Endodermal cell (in vitro differentiated cells): ENCODE measurements at regions not wholly inside any gene's neighbourhood (a gene's known extent, or its start where the extent isn't known, plus 50 kb on each side); places are given as distances from the start of the nearest gene placed in this dataset.

Experiments
- DNase-seq: peaks from one replicate; pipeline ENCODE4 v3.0.0-alpha.2; 2017
- H3K27ac ChIP-seq: 2 replicates; pipeline ENCODE4 v1.5.1; 2013; ENCODE audit warnings: mild to moderate bottlenecking, low read depth, low read length, moderate library complexity
- H3K27me3 ChIP-seq: 2 replicates; pipeline ENCODE4 v1.6.1; 2013; ENCODE audit warnings: mild to moderate bottlenecking, low read length, moderate library complexity; ENCODE audit not compliant: insufficient read depth, control insufficient read depth, poor library complexity, severe bottlenecking
- H3K36me3 ChIP-seq: 2 replicates; pipeline ENCODE4 v1.7.0; 2013; ENCODE audit warnings: mild to moderate bottlenecking, low read length, moderate library complexity; ENCODE audit not compliant: control insufficient read depth, insufficient read depth
- H3K4me1 ChIP-seq: one replicate; pipeline ENCODE4 v1.7.0; 2013; ENCODE audit warnings: low read length; ENCODE audit not compliant: control insufficient read depth, insufficient read depth
- H3K4me3 ChIP-seq: 2 replicates; pipeline ENCODE4 v1.5.1; 2013; ENCODE audit warnings: mild to moderate bottlenecking, low read length, moderate library complexity
- H3K9ac ChIP-seq: 2 replicates; pipeline ENCODE4 v1.6.1; 2013; ENCODE audit warnings: mild to moderate bottlenecking, low read length, moderate library complexity; ENCODE audit not compliant: poor library complexity, severe bottlenecking; ENCODE audit errors: extremely low read depth
- H3K9me3 ChIP-seq: 2 replicates; pipeline ENCODE4 v1.6.1; 2013; ENCODE audit warnings: mild to moderate bottlenecking, low read length, moderate library complexity; ENCODE audit not compliant: control insufficient read depth
- H3K27ac Mint-ChIP-seq: 2 replicates; pipeline ENCODE4 v1.8.0; 2020; ENCODE audit warnings: mixed read lengths
- H3K27me3 Mint-ChIP-seq: 2 replicates; pipeline ENCODE4 v1.8.0; 2021; ENCODE audit warnings: mild to moderate bottlenecking, mixed read lengths; ENCODE audit not compliant: insufficient read depth
- H3K36me3 Mint-ChIP-seq: 2 replicates; pipeline ENCODE4 v1.8.0; 2020; ENCODE audit warnings: low read depth, mixed read lengths
- H3K4me1 Mint-ChIP-seq: 2 replicates; pipeline ENCODE4 v1.8.0; 2020; ENCODE audit warnings: mixed read lengths
- H3K4me3 Mint-ChIP-seq: 2 replicates; pipeline ENCODE4 v1.8.0; 2020; ENCODE audit warnings: mild to moderate bottlenecking, moderate library complexity, mixed read lengths
- H3K9me3 Mint-ChIP-seq: 2 replicates; pipeline ENCODE4 v1.8.0; 2020; ENCODE audit warnings: mild to moderate bottlenecking, mixed read lengths
- CTCF ChIP-seq: fragments of 200-600 bp; sonication (generic); conservative IDR thresholded peaks from 2 replicates; pipeline ENCODE4 v1.5.0; 2021; ENCODE audit warnings: antibody characterized with exemption, mild to moderate bottlenecking
- WGBS, 2 experiments: methylation state at CpG; one replicate each; pipeline versions ENCODE4 v1.1.5 to v1.1.7; 2013; ENCODE audit warnings: missing lambda C conversion rate in 2 of 2, mixed read lengths in 1 of 2; ENCODE audit not compliant: insufficient coverage in 1 of 2, insufficient read length in 1 of 2; 5-methylcytosine and 5-hydroxymethylcytosine counted together

- TF ChIP-seq CTCF = no peak
- no peaks in the 10 kb centered on the region for H3K27me3 Mint-ChIP-seq
These were observed 371.8 kb downstream of the SLITRK6 start for GRCh38 chr13:85427416-85427815.

GRCh38 chr13:85420136-85420535, 379.1 kb downstream of the SLITRK6 start:
- Mint-ChIP-seq H3K36me3 (no peaks in the 10 kb centered on the region), H3K4me1 (no peaks in the 10 kb centered on the region), H3K27ac (no peak overlapping the region), H3K27me3 (no peaks in the 10 kb centered on the region), H3K9me3 (no peaks in the 10 kb centered on the region), H3K4me3 (no peak overlapping the region)
- Histone ChIP-seq H3K4me3 (no peak overlapping the region), H3K27ac (no peak overlapping the region), H3K27me3 (no peaks in the 10 kb centered on the region), H3K36me3 (no peaks in the 10 kb centered on the region), H3K4me1 (no peaks in the 10 kb centered on the region), H3K9me3 (no peaks in the 10 kb centered on the region), H3K9ac (no peak overlapping the region)
- no peak for TF ChIP-seq CTCF
- no peak for DNase-seq
- 91 to 100% methylated on average over 1 to 2 of the region's 2 CpGs for WGBS, 2 experiments

More at GRCh38 chr13:85427416-85427815, 371.8 kb downstream of the SLITRK6 start:
- DNase-seq = no peak
- H3K36me3 ChIP-seq = no peaks in the 10 kb centered on the region
- no peaks in the 10 kb centered on the region for H3K9me3 Mint-ChIP-seq
- H3K9ac ChIP-seq = no peak overlapping the region
- H3K9me3 ChIP-seq = no peaks in the 10 kb centered on the region
- H3K27me3 ChIP-seq = no peaks in the 10 kb centered on the region
- no peak overlapping the region for H3K27ac ChIP-seq
- no peak overlapping the region for H3K4me3 Mint-ChIP-seq
- H3K4me1 ChIP-seq = no peaks in the 10 kb centered on the region
- H3K4me3 ChIP-seq = no peak overlapping the region
- H3K4me1 Mint-ChIP-seq = no peaks in the 10 kb centered on the region
- no peak overlapping the region for H3K27ac Mint-ChIP-seq
- no peaks in the 10 kb centered on the region for H3K36me3 Mint-ChIP-seq

GRCh38 chr13:85419611-85420010, 379.6 kb downstream of the SLITRK6 start:
- no peak overlapping the region for H3K4me3 Mint-ChIP-seq
- no peaks in the 10 kb centered on the region for H3K4me1 ChIP-seq
- WGBS, 2 experiments = 100% methylated on average over 1 of the region's 1 CpG; no CpG with 5 or more reads in 1 of the 2 experiments

More at GRCh38 chr13:85419611-85420010, 379.6 kb downstream of the SLITRK6 start:
- H3K4me3 ChIP-seq = no peak overlapping the region
- Mint-ChIP-seq H3K27me3 (no peaks in the 10 kb centered on the region), H3K4me1 (no peaks in the 10 kb centered on the region), H3K36me3 (no peaks in the 10 kb centered on the region), H3K27ac (no peak overlapping the region), H3K9me3 (no peaks in the 10 kb centered on the region)
- H3K9ac ChIP-seq = no peak overlapping the region
- H3K36me3 ChIP-seq = no peaks in the 10 kb centered on the region
- H3K27me3 ChIP-seq = no peaks in the 10 kb centered on the region
- no peaks in the 10 kb centered on the region for H3K9me3 ChIP-seq
- DNase-seq = no peak
- no peak for TF ChIP-seq CTCF
- H3K27ac ChIP-seq = no peak overlapping the region
